ENCODE measurements at regions not wholly inside any gene's neighbourhood (a gene's known extent, or its start where the extent isn't known, plus 50 kb on each side); places are given as distances from the start of the nearest gene placed in this dataset.

- no peaks in the 10 kb centered on the region for H3K27me3 ChIP-seq (ENCODE audit: control insufficient read depth in 2 of 2, insufficient read depth in 2 of 2, low read length in 2 of 2)
- no peak overlapping the region for H3K4me2 ChIP-seq (ENCODE audit: insufficient read depth, low read length)
- H3K9me1 ChIP-seq (ENCODE audit: control insufficient read depth, insufficient read depth, low read length) = no peaks in the 10 kb centered on the region
- FAIRE-seq = no peak
- ATAC-seq = no peak
- H3K9ac ChIP-seq (ENCODE audit: insufficient read depth in 1 of 2, low read depth in 2 of 2, low read length in 2 of 2) = no peak overlapping the region
- H3K27ac ChIP-seq (ENCODE audit: extremely low read depth, low read depth, low read length) = no peak overlapping the region
- H2AFZ ChIP-seq (ENCODE audit: low read depth, low read length) = no peak overlapping the region
- H3K9me3 ChIP-seq (replicated peaks; ENCODE audit: control insufficient read depth, insufficient read depth, low read depth, low read length) = no peaks in the 10 kb centered on the region
- CTCF ChIA-PET (ENCODE audit: low intra/inter-chr PET ratio) = no interaction called here
- no TSS peak for BruUV-seq (replicated peaks)
- no peak for DNase-seq (ENCODE audit: extremely low read depth in 1 of 4, low spot score in 3 of 4)
- 3% methylated on average over 3 of the region's 3 CpGs for WGBS (ENCODE audit: insufficient coverage, low coverage, missing lambda C conversion rate)
- H3K4me1 ChIP-seq (replicated peaks in 1 of 2; ENCODE audit: control insufficient read depth in 2 of 2, insufficient read depth in 2 of 2, low read length in 2 of 2) = no peaks in the 10 kb centered on the region
- no peaks in the 10 kb centered on the region for H3K79me2 ChIP-seq (ENCODE audit: control insufficient read depth, insufficient read depth, low read length)
- intact Hi-C loops (cut with micrococcal nuclease) = no loop called here
- no peak overlapping the region for H3K4me3 ChIP-seq
- POLR2A ChIA-PET = no interaction called here
- in situ Hi-C loops (cut with MboI) = no loop called here
- H3K36me3 ChIP-seq (ENCODE audit: control insufficient read depth, insufficient read depth, low read length) = no peaks in the 10 kb centered on the region
- no peaks in the 10 kb centered on the region; the same call in 1 of the 2 replicates for H4K20me1 ChIP-seq (replicated peaks; ENCODE audit: control insufficient read depth, insufficient read depth, low read length)
- TF ChIP-seq ETS2 (tag; IDR thresholded peaks at IDR 0.05; ENCODE audit: borderline replicate concordance, poor library complexity, severe bottlenecking) = no peak
- TF ChIP-seq ZNF212 (CRISPR knock-in tag; IDR thresholded peaks at IDR 0.05) = no peak
- TF ChIP-seq ZMIZ1 (IDR thresholded peaks at IDR 0.05; ENCODE audit: low read depth in 2 of 2, low read length in 2 of 2) = no peak
- no peak for TF ChIP-seq ZFP30 (CRISPR knock-in tag; IDR thresholded peaks at IDR 0.05; ENCODE audit: borderline replicate concordance)
- TF ChIP-seq, protein P1, sequence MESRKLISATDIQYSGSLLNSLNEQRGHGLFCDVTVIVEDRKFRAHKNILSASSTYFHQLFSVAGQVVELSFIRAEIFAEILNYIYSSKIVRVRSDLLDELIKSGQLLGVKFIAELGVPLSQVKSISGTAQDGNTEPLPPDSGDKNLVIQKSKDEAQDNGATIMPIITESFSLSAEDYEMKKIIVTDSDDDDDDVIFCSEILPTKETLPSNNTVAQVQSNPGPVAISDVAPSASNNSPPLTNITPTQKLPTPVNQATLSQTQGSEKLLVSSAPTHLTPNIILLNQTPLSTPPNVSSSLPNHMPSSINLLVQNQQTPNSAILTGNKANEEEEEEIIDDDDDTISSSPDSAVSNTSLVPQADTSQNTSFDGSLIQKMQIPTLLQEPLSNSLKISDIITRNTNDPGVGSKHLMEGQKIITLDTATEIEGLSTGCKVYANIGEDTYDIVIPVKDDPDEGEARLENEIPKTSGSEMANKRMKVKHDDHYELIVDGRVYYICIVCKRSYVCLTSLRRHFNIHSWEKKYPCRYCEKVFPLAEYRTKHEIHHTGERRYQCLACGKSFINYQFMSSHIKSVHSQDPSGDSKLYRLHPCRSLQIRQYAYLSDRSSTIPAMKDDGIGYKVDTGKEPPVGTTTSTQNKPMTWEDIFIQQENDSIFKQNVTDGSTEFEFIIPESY (CRISPR knock-in tag; IDR thresholded peaks at IDR 0.05) = no peak
- TF ChIP-seq, protein P2, sequence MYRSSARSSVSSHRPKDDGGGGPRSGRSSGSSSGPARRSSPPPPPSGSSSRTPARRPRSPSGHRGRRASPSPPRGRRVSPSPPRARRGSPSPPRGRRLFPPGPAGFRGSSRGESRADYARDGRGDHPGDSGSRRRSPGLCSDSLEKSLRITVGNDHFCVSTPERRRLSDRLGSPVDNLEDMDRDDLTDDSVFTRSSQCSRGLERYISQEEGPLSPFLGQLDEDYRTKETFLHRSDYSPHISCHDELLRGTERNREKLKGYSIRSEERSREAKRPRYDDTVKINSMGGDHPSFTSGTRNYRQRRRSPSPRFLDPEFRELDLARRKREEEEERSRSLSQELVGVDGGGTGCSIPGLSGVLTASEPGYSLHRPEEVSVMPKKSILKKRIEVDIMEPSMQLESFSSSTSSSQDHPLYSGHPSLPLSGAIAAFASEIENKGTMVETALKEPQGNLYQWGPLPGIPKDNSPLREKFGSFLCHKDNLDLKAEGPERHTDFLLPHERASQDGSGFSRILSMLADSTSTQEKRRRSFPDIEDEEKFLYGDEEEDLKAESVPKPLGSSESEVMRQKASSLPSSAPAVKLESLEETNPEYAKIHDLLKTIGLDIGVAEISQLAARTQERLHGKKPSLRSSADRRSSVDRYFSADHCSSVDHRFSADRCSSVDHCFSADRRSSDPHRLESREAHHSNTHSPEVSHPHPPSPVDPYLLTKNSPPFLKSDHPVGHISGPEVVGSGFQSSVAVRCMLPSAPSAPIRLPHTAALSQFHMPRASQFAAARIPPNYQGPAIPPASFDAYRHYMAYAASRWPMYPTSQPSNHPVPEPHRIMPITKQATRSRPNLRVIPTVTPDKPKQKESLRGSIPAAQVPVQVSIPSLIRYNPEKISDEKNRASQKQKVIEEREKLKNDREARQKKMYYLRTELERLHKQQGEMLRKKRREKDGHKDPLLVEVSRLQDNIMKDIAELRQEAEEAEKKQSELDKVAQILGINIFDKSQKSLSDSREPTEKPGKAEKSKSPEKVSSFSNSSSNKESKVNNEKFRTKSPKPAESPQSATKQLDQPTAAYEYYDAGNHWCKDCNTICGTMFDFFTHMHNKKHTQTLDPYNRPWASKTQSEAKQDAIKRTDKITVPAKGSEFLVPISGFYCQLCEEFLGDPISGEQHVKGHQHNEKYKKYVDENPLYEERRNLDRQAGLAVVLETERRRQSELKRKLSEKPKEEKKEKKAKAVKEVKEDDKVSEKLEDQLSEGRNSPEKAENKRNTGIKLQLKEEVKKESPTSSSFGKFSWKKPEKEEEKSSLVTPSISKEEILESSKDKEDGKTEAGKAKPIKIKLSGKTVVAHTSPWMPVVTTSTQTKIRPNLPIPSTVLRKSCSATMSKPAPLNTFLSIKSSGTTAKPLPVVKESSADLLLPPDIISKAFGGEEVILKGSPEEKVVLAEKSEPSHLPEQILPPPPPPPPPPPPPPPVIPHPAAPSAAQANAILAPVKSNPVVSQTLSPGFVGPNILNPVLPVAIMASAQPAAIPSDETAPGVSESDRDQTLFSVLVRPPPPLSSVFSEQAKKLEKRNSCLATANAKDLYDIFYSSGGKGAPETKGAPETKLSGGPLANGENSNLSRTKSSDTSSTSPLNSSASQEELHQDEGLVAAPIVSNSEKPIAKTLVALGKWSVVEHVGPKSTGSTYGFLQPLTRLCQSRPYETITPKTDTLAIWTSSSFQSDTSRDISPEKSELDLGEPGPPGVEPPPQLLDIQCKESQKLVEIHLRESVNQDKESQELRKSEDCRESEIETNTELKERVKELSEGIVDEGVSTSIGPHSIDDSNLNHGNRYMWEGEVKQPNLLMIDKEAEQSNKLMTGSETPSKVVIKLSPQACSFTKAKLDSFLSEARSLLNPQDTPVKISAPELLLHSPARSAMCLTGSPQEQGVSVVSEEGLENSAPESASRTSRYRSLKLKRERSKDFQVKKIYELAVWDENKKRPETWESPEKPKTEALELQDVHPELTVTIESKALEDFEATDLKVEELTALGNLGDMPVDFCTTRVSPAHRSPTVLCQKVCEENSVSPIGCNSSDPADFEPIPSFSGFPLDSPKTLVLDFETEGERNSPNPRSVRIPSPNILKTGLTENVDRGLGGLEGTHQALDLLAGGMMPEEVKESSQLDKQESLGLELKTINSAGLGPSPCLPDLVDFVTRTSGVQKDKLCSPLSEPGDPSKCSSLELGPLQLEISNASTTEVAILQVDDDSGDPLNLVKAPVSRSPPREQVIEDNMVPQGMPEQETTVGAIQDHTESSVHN (IDR thresholded peaks at IDR 0.05; ENCODE audit: borderline replicate concordance in 1 of 2, low read depth in 1 of 2) = no peak
- TF ChIP-seq, protein P3, sequence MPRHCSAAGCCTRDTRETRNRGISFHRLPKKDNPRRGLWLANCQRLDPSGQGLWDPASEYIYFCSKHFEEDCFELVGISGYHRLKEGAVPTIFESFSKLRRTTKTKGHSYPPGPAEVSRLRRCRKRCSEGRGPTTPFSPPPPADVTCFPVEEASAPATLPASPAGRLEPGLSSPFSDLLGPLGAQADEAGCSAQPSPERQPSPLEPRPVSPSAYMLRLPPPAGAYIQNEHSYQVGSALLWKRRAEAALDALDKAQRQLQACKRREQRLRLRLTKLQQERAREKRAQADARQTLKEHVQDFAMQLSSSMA (CRISPR knock-in tag; IDR thresholded peaks at IDR 0.05) = no peak
These were observed 208.5 kb upstream of the DAB1 start for GRCh38 chr1:57632401-57632800.

All from K562 (cell line).